Lung (tissue), 11 donors: ENCODE measurements at regions not wholly inside any gene's neighbourhood (a gene's known extent, or its start where the extent isn't known, plus 50 kb on each side); places are given as distances from the start of the nearest gene placed in this dataset.
"Not testable (repeated sequence)": the region's sequence is repeated elsewhere in the genome, so short reads cannot be mapped to it uniquely, and the experiment has no call there.

Experiments
- ATAC-seq: fragments of 200-7000 bp; cut with Tn5 transposase; one replicate; pipeline ENCODE4 v1.9.1; 2020; ENCODE audit warnings: moderate number of reproducible peaks; ENCODE audit not compliant: insufficient read depth, low FRiP score
- DNase-seq, 3 donors: peaks; one replicate each; pipeline ENCODE4 v3.0.0-alpha.2; 2013 to 2017
- H3K27ac ChIP-seq, 2 donors: one replicate each; pipeline ENCODE4 v1.5.1; 2013; ENCODE audit warnings: mild to moderate bottlenecking in 2 of 2, moderate library complexity in 2 of 2, control low read depth in 1 of 2, inconsistent platforms in 1 of 2, low read depth in 1 of 2, low read length in 1 of 2
- H3K27me3 ChIP-seq, 3 donors: one replicate each; pipeline ENCODE4 v1.5.1; 2013; ENCODE audit warnings: low read length in 2 of 3; ENCODE audit not compliant: control insufficient read depth in 3 of 3, insufficient read depth in 3 of 3
- H3K36me3 ChIP-seq, 4 donors: one replicate each; pipeline ENCODE4 v1.5.1; 2013; ENCODE audit warnings: low read length in 4 of 4, mild to moderate bottlenecking in 1 of 4, moderate library complexity in 1 of 4; ENCODE audit not compliant: control insufficient read depth in 4 of 4, insufficient read depth in 4 of 4
- H3K4me1 ChIP-seq, 5 donors: one replicate each; pipeline ENCODE4 v1.5.1; 2013; ENCODE audit warnings: low read length in 5 of 5, mild to moderate bottlenecking in 2 of 5, moderate library complexity in 1 of 5; ENCODE audit not compliant: control insufficient read depth in 5 of 5, insufficient read depth in 5 of 5
- H3K4me3 ChIP-seq: one replicate; pipeline ENCODE4 v1.5.1; 2013; ENCODE audit warnings: mild to moderate bottlenecking, control low read depth, moderate library complexity
- H3K9ac ChIP-seq, 2 donors: one replicate each; pipeline ENCODE4 v1.5.1; 2013; ENCODE audit warnings: low read length in 2 of 2, control low read depth in 1 of 2; ENCODE audit not compliant: insufficient read depth in 1 of 2
- H3K9me3 ChIP-seq, 4 donors: one replicate each; pipeline ENCODE4 v1.5.1; 2013; ENCODE audit warnings: low read length in 3 of 4, mild to moderate bottlenecking in 1 of 4, moderate library complexity in 1 of 4; ENCODE audit not compliant: control insufficient read depth in 4 of 4, insufficient read depth in 3 of 4
- CTCF ChIP-seq: IDR thresholded peaks from 2 replicates; pipeline ENCODE4 v1.5.1; 2012; ENCODE audit warnings: mild to moderate bottlenecking; ENCODE audit errors: control extremely low read depth, extremely low read depth
- WGBS, 2 donors: extraction: QIAGEN DNeasy Blood & Tissue Kit; methylation state at CpG; one replicate each; pipeline ENCODE4 v1.1.7; 2013; 5-methylcytosine and 5-hydroxymethylcytosine counted together
- donor health status: control.
- donor health status: control.
- donor health status: Bipolar disorder and iron deficiency.
- donor health status: healthy.
- donor health status: DM: yes; HTN: yes; CAD: no.

- DNase-seq: peak; percentile 71 to 82 (median 75)
- peaks cover 0 to 12% (median 3%) of the 10 kb centered on the region in 5 donors for H3K4me1 ChIP-seq
- H3K27ac ChIP-seq: no peak overlapping the region
- no peaks in the 10 kb centered on the region for H3K36me3 ChIP-seq
- no peak for TF ChIP-seq CTCF
- H3K27me3 ChIP-seq: peaks cover 0 to 7% (median 0%) of the 10 kb centered on the region in 3 donors
- WGBS, 2 donors: 4 to 15% methylated on average over 6 of the region's 6 CpGs
- H3K9me3 ChIP-seq: peaks cover 0 to 7% (median 2%) of the 10 kb centered on the region in 4 donors
- ATAC-seq: no peak
- H3K4me3 ChIP-seq: no peak overlapping the region
- no peak overlapping the region for H3K9ac ChIP-seq
Observed at GRCh38 chr11:114799476-114799875, 121.1 kb downstream of the NXPE2 start.

GRCh38 chr11:114801773-114802172 lies 123.4 kb downstream of the NXPE2 start:
- peaks cover 0 to 12% (median 2%) of the 10 kb centered on the region in 5 donors for H3K4me1 ChIP-seq
- H3K9me3 ChIP-seq: peaks cover 0 to 7% (median 2%) of the 10 kb centered on the region in 4 donors
- no peaks in the 10 kb centered on the region for H3K36me3 ChIP-seq
- WGBS, 2 donors: 85 to 91% methylated on average over 3 of the region's 3 CpGs
- no peak overlapping the region for H3K9ac ChIP-seq
- peaks cover 0 to 4% (median 0%) of the 10 kb centered on the region in 3 donors for H3K27me3 ChIP-seq
- H3K27ac ChIP-seq: no peak overlapping the region
- H3K4me3 ChIP-seq: no peak overlapping the region
- TF ChIP-seq CTCF: no peak
- ATAC-seq (no peak), DNase-seq (no peak)

- ATAC-seq (no peak), DNase-seq (no peak)
- no peak overlapping the region for H3K27ac ChIP-seq
- no peaks in the 10 kb centered on the region for H3K36me3 ChIP-seq
- 64 to 68% methylated on average over 6 of the region's 6 CpGs for WGBS, 2 donors
- H3K4me3 ChIP-seq: no peak overlapping the region
- peaks cover 0 to 4% (median 0%) of the 10 kb centered on the region in 3 donors for H3K27me3 ChIP-seq
- H3K4me1 ChIP-seq: peaks cover 0 to 12% (median 0%) of the 10 kb centered on the region in 5 donors
- H3K9me3 ChIP-seq: peaks cover 0 to 7% (median 2%) of the 10 kb centered on the region in 4 donors
- H3K9ac ChIP-seq: no peak overlapping the region
- no peak for TF ChIP-seq CTCF
Observed at GRCh38 chr11:114802878-114803277, 124.6 kb downstream of the NXPE2 start.

- WGBS, 2 donors: 52 to 53% methylated on average over 9 of the region's 9 CpGs
Observed at GRCh38 chr11:114805431-114805830, 127.1 kb downstream of the NXPE2 start.

More at GRCh38 chr11:114805431-114805830, 127.1 kb downstream of the NXPE2 start:
- H3K36me3 ChIP-seq, H3K4me3 ChIP-seq, H3K27ac ChIP-seq, ATAC-seq, H3K27me3 ChIP-seq, H3K4me1 ChIP-seq, H3K9me3 ChIP-seq, H3K9ac ChIP-seq, DNase-seq: not testable (repeated sequence)
